SIG-M5 treated with dmso at 0.1 percent for 504 hours (cell line): ENCODE measurements at regions not wholly inside any gene's neighbourhood (a gene's known extent, or its start where the extent isn't known, plus 50 kb on each side); places are given as distances from the start of the nearest gene placed in this dataset.

Experiments
- DNase-seq: peaks from one replicate; lab custom pipeline; 2025; ENCODE audit not compliant: unreplicated experiment; lab: John Stamatoyannopoulos, UW

DNA sequence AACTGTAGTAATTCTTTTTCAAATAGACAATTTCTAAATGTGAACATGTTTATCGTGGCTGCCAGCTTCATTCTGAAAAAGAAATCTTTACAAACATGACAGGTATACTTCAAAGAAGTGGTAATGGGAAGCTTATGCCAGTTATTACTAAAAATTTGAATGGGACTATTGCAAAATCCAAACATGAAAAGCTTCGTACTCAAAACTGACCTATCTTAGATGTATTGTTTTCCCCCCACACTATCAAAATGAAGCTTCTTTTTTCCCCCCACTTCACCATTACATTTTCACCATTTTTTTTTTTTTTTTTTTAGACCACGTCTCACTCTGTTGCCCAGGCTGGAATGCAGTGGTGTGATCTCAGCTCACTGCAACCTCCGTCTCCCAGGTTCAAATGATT is 50.4 kb upstream of the SERTAD2 start:
- no peak for DNase-seq

DNA sequence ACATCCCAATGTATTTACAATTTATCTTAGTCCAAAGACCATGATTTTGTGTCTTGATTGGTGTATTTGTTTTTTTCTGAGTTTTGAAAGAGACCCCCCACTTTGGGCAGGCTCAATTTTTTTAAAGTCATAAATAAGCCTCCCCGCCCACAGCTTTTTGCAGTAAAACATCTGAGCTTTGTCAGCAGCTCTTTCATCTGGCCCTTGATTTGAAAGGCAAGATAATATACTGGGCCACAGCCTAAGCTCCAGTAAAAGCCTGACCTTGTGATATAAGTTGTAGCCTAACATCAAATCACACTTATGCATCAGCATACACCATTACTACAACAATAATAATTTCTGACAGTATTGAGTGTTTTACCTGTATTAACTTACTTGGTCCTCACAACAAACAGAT is 51.3 kb upstream of the SERTAD2 start:
- DNase-seq, result no peak

- no peak for DNase-seq
Measured at GRCh38 chr2:64707276-64707675, 53.6 kb upstream of the SERTAD2 start.

DNA sequence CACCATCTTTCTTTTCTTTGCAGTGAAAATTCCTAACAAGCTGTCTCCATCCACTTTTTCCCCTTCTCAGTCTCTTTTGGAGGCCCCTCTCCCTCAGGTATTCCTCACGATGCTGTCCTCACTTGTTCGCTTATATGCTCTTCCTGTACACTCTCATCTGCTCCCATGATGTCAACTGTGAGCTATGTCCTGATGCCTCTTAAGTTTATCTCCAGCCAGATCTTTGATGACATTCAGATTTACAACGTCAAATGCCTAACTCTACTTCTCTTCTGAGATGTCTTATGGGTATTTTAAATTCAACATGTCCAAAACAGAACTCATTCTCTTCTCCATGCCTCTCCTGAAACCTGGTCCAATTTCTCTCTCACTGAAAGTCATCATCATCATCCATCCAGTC is 55.1 kb upstream of the SERTAD2 start:
- no peak for DNase-seq

DNA sequence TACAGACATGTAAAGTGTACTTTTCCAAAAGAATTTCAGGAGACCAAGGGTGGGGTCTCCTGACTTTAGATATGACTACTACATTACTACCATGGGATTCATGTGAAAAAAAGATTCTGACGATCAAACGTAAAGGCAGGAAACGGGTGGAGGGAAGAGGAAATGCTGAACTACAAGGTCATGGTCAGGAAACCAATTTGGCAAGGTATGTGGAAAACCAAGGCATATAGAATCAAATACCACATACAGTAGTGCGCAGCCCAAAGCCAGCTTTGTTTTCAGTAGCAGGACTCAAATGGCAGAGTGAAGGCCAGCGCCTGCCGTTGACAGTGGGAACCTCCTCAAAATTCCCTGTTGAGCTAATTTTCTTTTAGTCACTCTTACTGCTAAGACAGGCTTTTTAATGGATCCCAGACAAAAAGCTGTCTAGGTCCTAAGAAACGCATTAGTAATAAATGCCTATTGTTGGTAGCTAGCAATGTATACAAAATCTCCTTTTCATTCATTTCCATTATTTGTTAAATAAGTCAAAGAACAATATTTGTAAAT is 57.6 kb upstream of the SERTAD2 start:
- no peak for DNase-seq

DNA sequence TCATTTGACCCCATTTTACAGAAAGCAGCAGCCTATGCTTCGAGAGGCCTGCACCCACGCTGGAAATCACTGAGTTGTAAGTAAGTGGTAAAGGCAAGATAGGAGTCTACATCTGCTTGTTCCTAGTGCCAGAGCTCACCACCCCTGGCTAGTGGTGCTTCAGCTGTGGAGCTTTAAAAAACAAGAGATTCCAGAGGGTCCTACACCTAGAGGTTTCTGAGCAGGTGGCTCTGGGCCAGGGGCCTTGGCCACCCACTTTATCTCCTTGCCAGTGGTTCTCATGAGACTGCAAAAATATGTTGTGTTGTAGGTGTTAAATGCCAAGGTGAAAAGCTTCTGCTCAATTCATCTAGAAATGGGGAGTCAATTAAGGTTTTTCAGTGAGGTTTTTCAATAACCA is 60.0 kb upstream of the SERTAD2 start:
- no peak for DNase-seq

DNA sequence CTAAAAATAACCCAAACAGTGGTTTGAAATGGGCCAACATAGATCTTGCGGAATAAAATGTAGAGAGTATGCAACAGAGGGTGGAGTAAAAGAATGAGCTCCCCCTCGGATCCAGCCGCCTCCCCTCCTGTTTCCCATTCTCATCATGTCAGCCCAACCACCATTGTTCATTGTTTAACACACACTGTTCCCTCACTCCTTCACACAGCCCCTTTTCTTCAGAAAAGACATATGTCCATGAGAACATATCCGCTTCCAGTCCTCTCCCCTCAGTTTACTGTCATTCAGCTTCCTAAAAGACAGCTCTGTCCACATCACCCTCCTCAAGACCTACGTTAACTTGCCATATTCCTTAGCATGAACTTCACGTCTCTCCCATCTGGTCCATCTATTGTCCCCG is 62.9 kb upstream of the SERTAD2 start:
- peak; percentile 45 for DNase-seq

DNA sequence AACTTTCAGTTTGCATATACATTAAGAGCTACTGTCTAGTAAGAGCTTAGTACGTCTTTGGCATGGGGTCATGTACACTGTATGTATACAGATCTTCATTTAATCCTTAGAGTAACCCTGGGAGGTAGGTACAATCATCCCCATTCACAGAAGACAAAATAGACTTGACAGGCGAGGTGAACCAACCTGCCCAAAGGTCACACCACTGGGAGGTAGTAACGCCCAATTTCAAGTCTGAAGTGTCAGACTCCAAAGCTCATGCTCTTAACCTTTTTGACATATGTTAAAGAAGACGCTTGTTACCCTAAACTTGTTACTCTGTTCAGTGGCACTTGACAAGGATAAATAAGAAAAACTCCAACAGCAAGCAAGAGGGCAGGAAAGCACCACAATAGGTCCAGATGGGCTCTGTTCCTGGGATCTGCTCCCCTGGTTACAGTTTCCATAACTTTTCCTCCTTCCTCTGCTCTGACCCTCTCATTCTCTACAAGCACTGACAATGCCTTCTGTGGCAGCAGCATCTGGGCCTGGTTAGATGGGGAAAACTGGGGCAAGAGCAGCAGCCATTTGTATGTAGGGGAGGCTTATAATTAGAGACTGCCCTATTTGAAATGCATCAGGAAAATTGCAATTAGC is 64.7 kb upstream of the SERTAD2 start:
- no peak for DNase-seq

DNA sequence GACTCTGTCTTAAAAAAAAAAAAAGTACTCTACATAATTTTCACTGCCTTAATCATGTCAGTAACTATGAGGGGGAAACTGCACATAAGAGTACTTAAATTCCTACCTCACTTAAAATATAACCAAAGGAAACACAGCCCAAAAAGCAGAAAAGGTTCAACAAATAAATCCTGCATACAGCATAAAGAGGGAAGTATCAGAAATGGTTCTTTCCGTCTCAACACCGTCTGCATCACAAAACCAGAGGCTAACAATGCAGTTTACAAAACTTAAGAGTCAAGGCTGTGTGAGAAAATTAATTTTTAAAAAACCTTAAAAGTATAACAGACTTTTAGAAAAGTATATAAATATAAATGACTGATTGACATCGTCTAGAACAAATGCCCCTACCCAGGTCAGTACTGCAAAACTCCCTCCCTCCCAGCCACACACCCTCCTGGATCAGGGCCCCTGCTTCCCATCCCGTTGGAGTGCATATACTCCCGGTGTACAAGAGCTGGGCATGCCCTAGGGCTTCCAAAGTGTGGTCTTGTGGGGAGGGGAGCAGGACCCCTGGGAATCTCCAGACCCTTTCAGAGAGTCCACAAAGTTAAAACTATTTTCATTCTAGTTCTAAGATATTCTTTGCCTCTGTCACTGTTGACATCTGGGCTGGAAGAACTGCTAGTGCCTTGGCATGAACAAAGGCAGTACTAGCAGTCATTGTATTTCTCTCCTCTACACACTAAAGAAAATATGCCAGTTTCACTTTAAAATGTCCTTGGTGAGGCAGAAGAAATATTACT is 67.0 kb upstream of the SERTAD2 start:
- no peak for DNase-seq

GRCh38 chr2:64721320-64721623 is 67.6 kb upstream of the SERTAD2 start:
- no peak for DNase-seq

GRCh38 chr2:64722291-64723044 is 68.8 kb upstream of the SERTAD2 start:
- no peak for DNase-seq

- DNase-seq, result peak; percentile 92
Measured at GRCh38 chr2:64727013-64727767, 73.5 kb upstream of the SERTAD2 start.

GRCh38 chr2:64727843-64728463 is 74.2 kb upstream of the SERTAD2 start:
- DNase-seq, result no peak

DNA sequence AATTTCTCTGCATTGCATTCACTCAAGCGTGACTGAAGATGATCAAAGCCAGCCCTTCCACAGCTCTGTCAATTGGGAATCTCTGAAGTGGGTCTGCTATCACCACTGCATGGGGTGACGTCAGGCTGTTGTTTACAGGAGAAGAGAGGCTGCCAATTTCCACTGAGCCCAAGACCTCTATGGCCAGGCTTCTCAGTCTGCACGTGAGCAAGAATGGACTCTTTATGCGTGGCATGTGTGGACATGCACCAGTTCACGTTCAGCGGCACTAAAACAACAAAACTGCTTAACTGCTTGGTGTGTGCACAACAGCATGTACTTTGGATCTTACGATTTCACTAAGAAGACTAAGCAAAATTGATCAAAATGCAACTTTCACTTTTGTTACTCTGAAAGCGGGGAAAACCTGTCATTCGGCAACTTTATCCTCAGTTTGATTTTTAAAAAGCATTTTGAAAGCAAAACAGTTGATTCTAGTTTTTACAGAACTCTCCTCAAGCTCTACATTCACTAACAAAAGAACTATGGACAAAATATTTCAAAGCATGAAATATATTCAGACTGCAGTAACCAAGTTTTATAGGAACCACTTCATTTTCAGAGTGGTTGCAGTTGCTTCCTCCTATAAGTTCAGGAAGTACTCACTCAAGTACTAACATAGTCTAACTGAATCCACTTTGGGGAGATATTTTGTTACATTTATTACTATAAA is 77.0 kb upstream of the SERTAD2 start:
- DNase-seq, result no peak

- no peak for DNase-seq
Measured at GRCh38 chr2:64731263-64731643, 77.5 kb upstream of the SERTAD2 start.

GRCh38 chr2:64731746-64732145 is 78.0 kb upstream of the SERTAD2 start:
- no peak for DNase-seq

GRCh38 chr2:64732146-64732545 is 78.4 kb upstream of the SERTAD2 start:
- no peak for DNase-seq

DNA sequence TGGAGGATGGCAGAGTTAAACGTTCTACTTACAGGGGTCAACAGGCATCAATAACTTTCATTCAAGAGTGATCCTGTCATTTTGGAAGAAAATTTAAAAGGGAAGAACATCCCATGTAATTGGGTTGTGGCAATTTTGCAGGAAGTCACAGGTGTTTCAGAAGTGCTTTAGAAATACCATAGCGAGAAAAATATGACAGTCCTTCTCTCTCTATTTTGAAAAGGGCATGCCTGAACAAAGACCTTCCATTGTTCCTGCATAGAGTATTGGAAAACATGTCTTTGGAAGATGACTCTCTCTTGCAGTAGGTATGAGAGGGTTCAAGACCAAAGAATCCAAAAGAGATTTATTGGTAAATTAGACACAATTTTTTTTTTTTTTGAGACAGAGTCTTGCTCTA is 81.8 kb upstream of the SERTAD2 start:
- DNase-seq, result no peak

DNA sequence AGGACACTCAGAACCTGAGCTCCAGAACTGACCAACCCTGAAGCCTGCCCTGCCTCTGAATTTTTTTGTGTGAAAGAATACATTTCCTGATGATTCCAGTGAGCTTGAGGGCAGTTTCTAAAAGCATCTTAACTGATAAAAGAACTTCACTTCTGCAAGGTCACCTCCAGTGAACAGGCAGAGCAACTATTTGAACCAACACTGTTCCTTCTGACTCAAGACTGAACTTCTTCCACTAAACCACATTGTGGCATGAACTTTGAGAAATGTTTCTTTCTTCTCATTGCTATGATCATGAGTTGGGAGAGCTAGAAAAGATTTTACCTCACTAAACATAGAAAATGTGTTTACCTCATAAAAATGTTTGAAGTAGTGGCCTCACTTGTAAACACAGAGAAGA is 83.8 kb upstream of the SERTAD2 start:
- no peak for DNase-seq

DNA sequence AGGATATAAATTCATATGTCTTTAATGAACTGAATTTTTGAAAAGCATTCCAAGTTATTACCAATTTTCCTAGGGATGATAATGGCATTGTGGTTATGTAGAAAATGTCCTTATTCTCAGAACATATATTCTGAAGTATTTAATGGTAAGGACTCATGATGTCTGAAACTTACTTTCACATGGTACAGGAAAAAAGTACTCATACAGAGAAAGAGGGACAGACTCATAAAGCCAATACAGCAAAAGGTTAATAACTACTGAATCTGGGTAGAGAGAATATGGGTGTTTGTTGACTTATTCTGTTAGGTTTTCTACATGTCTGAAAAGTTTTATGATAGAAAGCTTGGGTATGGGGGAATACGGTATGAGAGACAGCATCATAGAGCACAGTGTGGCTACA is 84.3 kb upstream of the SERTAD2 start:
- no peak for DNase-seq
